ENCODE measurements at regions not wholly inside any gene's neighbourhood (a gene's known extent, or its start where the extent isn't known, plus 50 kb on each side); places are given as distances from the start of the nearest gene placed in this dataset.
"Not testable (repeated sequence)": the region's sequence is repeated elsewhere in the genome, so short reads cannot be mapped to it uniquely, and the experiment has no call there.

- intact Hi-C loops (cut with DNase I); H3K27ac ChIP-seq; DNase-seq; H3K9me3 ChIP-seq; H3K36me3 ChIP-seq; H3K27me3 ChIP-seq; ATAC-seq; H3K4me3 ChIP-seq; H3K4me1 ChIP-seq: not testable (repeated sequence)
These were observed 1499.9 kb upstream of the USP9Y start for GRCh38 chrY:11201133-11201532.

GRCh38 chrY:11214851-11215250 lies 1486.2 kb upstream of the USP9Y start:
- H3K27ac ChIP-seq; H3K36me3 ChIP-seq; H3K9me3 ChIP-seq; intact Hi-C loops (cut with DNase I); H3K4me1 ChIP-seq; ATAC-seq; DNase-seq; H3K27me3 ChIP-seq: not testable (repeated sequence)
- H3K4me3 ChIP-seq, result peak overlapping the region; percentile 16
